Caco-2 (cell line): ENCODE measurements at regions not wholly inside any gene's neighbourhood (a gene's known extent, or its start where the extent isn't known, plus 50 kb on each side); places are given as distances from the start of the nearest gene placed in this dataset.

Experiments used
- BruUV-seq: library from RNA; stranded (reverse); fragments of 400-500 nt; replicated peaks from 2 replicates; lab custom pipeline; 2021; lab: Mats Ljungman, UMichigan
- CTCF ChIA-PET: fragments of 300-600 bp; sonication (Branson Sonifier 250); formaldehyde crosslinking; loops from one replicate; lab custom pipeline; 2022; ENCODE audit warnings: antibody characterized with exemption; lab: Charles Lee
- POLR2A ChIA-PET: fragments of 300-600 bp; sonication (Branson Sonifier 250); formaldehyde crosslinking; loops from one replicate; lab custom pipeline; 2022; ENCODE audit warnings: antibody characterized with exemption; lab: Charles Lee
- DNase-seq, 2 experiments: peaks; one replicate each; pipeline versions ENCODE4 v3.0.0 to v3.0.0-alpha.2; 2020 to 2022
- H3K27me3 ChIP-seq: replicated peaks from 2 replicates; pipeline ENCODE4 v1.6.0; 2011; ENCODE audit warnings: low read length; ENCODE audit not compliant: control insufficient read depth, insufficient read depth
- H3K36me3 ChIP-seq: 2 replicates; pipeline ENCODE4 v1.5.1; 2011; ENCODE audit warnings: low read length; ENCODE audit not compliant: control insufficient read depth, insufficient read depth
- H3K4me1 ChIP-seq: fragments of 250-450 bp; sonication (Bioruptor Pico); 2 replicates; pipeline ENCODE4 v1.5.1; 2020; ENCODE audit warnings: mild to moderate bottlenecking
- H3K4me3 ChIP-seq: 2 replicates; pipeline ENCODE4 v1.5.1; 2011; ENCODE audit warnings: low read depth, mild to moderate bottlenecking, control low read depth, low read length
- H3K9me3 ChIP-seq: fragments of 250-450 bp; sonication (Bioruptor Pico); 2 replicates; pipeline ENCODE4 v1.5.1; 2020; ENCODE audit warnings: mild to moderate bottlenecking, moderate library complexity
- H3K27ac Mint-ChIP-seq: one replicate; pipeline ENCODE4 v1.8.0; 2022; ENCODE audit warnings: mixed read lengths; ENCODE audit not compliant: unreplicated experiment
- H3K27me3 Mint-ChIP-seq: one replicate; pipeline ENCODE4 v1.8.0; 2022; ENCODE audit warnings: mixed read lengths; ENCODE audit not compliant: insufficient read depth, unreplicated experiment
- H3K36me3 Mint-ChIP-seq: one replicate; pipeline ENCODE4 v1.8.0; 2022; ENCODE audit warnings: mild to moderate bottlenecking, mixed read lengths; ENCODE audit not compliant: insufficient read depth, unreplicated experiment
- H3K4me1 Mint-ChIP-seq: one replicate; pipeline ENCODE4 v1.8.0; 2022; ENCODE audit warnings: low read depth, mixed read lengths; ENCODE audit not compliant: unreplicated experiment
- H3K4me3 Mint-ChIP-seq: one replicate; pipeline ENCODE4 v1.8.0; 2022; ENCODE audit warnings: mild to moderate bottlenecking, moderate library complexity, mixed read lengths; ENCODE audit not compliant: unreplicated experiment
- H3K9me3 Mint-ChIP-seq: one replicate; pipeline ENCODE4 v1.8.0; 2022; ENCODE audit warnings: mixed read lengths; ENCODE audit not compliant: unreplicated experiment
- intact Hi-C: fragments of 100-400 bp; cut with micrococcal nuclease; formaldehyde crosslinking; loops from one replicate; pipeline ENCODE4 v1.10.0; 2022; ENCODE audit not compliant: unreplicated experiment
- TF ChIP-seq, protein P1 (sequence below), 2 experiments: fragments of 200-600 bp in 1 of 2; IDR thresholded peaks; 1 replicate in 1 of 2; 2 replicates in 1 of 2; pipeline versions ENCODE4 v1.5.1 to v1.8.0; 2011 to 2022; ENCODE audit warnings: antibody characterized with exemption in 1 of 2, control low read depth in 1 of 2, inconsistent platforms in 1 of 2, low read depth in 1 of 2, low read length in 1 of 2, mild to moderate bottlenecking in 1 of 2, moderate library complexity in 1 of 2; ENCODE audit not compliant: insufficient read depth in 1 of 2, severe bottlenecking in 1 of 2, unreplicated experiment in 1 of 2

DNA sequence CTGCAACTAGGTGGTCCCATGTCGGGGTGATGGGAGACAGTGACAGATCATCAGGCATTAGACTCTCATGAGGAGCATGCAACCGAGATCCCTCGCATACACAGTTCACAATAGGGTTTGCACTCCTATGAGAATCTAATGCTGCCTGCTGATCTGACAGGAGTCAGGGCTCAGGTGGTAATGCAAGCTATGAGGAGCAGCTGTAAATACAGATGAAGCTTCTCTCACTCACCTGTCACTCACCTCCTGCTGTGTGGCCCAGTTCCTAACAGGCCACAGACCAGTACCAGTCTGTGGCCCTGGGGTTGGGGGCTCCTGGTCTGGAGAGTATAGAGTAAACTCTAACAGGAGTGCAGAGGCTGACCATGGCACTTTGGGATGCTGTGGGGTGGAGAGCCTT is 209.2 kb downstream of the DLEU7 start:
- ChIA-PET POLR2A (no interaction called here), CTCF (no interaction called here)
- TF ChIP-seq, protein P1, sequence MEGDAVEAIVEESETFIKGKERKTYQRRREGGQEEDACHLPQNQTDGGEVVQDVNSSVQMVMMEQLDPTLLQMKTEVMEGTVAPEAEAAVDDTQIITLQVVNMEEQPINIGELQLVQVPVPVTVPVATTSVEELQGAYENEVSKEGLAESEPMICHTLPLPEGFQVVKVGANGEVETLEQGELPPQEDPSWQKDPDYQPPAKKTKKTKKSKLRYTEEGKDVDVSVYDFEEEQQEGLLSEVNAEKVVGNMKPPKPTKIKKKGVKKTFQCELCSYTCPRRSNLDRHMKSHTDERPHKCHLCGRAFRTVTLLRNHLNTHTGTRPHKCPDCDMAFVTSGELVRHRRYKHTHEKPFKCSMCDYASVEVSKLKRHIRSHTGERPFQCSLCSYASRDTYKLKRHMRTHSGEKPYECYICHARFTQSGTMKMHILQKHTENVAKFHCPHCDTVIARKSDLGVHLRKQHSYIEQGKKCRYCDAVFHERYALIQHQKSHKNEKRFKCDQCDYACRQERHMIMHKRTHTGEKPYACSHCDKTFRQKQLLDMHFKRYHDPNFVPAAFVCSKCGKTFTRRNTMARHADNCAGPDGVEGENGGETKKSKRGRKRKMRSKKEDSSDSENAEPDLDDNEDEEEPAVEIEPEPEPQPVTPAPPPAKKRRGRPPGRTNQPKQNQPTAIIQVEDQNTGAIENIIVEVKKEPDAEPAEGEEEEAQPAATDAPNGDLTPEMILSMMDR (IDR thresholded peaks at IDR 0.05; ENCODE audit: insufficient read depth in 1 of 2, low read depth in 1 of 2, low read length in 1 of 2, severe bottlenecking in 1 of 2, unreplicated experiment in 1 of 2), result no peak
- H3K4me1 Mint-ChIP-seq, result peaks cover 10% of the 10 kb centered on the region
- no peaks in the 10 kb centered on the region for H3K27me3 Mint-ChIP-seq
- no peaks in the 10 kb centered on the region for H3K9me3 Mint-ChIP-seq
- no peak overlapping the region for H3K4me3 ChIP-seq
- no TSS peak for BruUV-seq
- no peaks in the 10 kb centered on the region for H3K27me3 ChIP-seq
- DNase-seq, result no peak
- H3K36me3 ChIP-seq, result no peaks in the 10 kb centered on the region
- H3K4me1 ChIP-seq, result no peaks in the 10 kb centered on the region
- no peaks in the 10 kb centered on the region for H3K9me3 ChIP-seq
- no peaks in the 10 kb centered on the region for H3K36me3 Mint-ChIP-seq
- H3K27ac Mint-ChIP-seq, result no peak overlapping the region
- intact Hi-C loops, result no loop called here
- H3K4me3 Mint-ChIP-seq, result no peak overlapping the region

DNA sequence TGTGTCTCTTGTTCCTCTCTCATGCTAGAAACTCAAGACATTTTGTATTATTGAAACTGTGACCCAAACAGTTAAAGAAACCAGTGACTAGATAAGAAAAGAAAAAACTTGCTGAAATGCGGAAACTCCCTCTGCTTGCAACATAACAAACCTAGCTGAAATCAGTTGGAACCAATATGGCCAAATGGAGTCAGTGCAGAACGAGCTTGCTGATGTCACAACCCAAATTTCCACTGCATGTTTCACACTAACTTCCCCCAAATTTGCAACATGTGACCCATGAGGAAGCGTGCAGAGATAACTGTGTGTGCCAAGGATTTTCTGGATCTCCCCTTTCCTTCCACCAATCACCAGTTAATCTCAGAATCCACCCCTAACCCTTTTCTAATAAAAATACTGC is 208.0 kb downstream of the DLEU7 start:
- Histone ChIP-seq H3K4me1 (no peaks in the 10 kb centered on the region), H3K4me3 (no peak overlapping the region), H3K9me3 (no peaks in the 10 kb centered on the region), H3K36me3 (no peaks in the 10 kb centered on the region), H3K27me3 (no peaks in the 10 kb centered on the region)
- TF ChIP-seq, protein P1 (IDR thresholded peaks at IDR 0.05; ENCODE audit: insufficient read depth in 1 of 2, low read depth in 1 of 2, low read length in 1 of 2, severe bottlenecking in 1 of 2, unreplicated experiment in 1 of 2), result no peak
- no peaks in the 10 kb centered on the region for H3K9me3 Mint-ChIP-seq
- H3K27ac Mint-ChIP-seq, result peak overlapping the region; percentile 34
- DNase-seq, result no peak
- no peaks in the 10 kb centered on the region for H3K27me3 Mint-ChIP-seq
- CTCF ChIA-PET, result interaction anchor here (0.5 kb wide), 1 partner anchor 166 kb away, joined by 3 read pairs; no protein-coding TSS in a partner anchor
- H3K4me3 Mint-ChIP-seq, result no peak overlapping the region
- intact Hi-C loops, result no loop called here
- no TSS peak for BruUV-seq
- POLR2A ChIA-PET, result no interaction called here
- peaks cover 10% of the 10 kb centered on the region for H3K4me1 Mint-ChIP-seq
- no peaks in the 10 kb centered on the region for H3K36me3 Mint-ChIP-seq

DNA sequence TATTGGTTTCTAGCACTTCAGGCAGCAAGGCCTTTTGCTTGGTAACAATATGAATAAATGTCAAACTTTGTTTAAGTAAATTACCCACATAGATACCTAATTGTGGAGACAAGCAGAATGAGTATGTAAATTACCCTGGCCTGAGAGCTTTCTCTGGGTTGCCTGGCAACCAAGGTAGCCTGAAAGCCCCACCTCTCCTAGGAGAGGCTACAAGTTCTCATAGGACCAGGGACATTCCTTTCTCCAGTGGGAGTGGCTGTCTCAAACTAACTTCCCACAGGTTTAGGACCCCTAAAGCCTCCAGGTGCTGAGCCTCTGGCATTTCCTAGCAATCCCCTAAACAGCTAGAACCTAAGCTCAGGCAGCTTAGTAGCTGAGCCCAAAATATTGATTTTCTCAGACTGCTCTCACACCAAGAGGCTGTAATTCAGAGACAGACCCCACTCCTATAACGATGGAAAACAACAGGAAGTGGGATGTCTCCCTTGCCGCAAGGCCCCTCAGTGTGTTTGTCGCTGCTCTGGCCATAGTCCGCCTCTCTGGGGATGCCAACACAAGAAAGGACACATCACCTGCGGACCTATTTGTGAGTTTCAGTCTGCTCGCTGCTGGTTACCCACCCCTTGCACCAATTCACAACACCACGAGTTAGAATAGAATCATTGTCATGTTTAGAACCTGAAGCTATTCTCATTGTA is 207.3 kb downstream of the DLEU7 start:
- H3K36me3 ChIP-seq, result no peaks in the 10 kb centered on the region
- intact Hi-C loops, result no loop called here
- peaks cover 10% of the 10 kb centered on the region for H3K4me1 Mint-ChIP-seq
- no peaks in the 10 kb centered on the region for H3K9me3 ChIP-seq
- POLR2A ChIA-PET, result no interaction called here
- CTCF ChIA-PET, result interaction anchor here (0.5 kb wide), 1 partner anchor 165 kb away, joined by 3 read pairs; no protein-coding TSS in a partner anchor
- H3K9me3 Mint-ChIP-seq, result no peaks in the 10 kb centered on the region
- H3K4me3 Mint-ChIP-seq, result no peak overlapping the region
- TF ChIP-seq, protein P1 (IDR thresholded peaks at IDR 0.05; ENCODE audit: insufficient read depth in 1 of 2, low read depth in 1 of 2, low read length in 1 of 2, severe bottlenecking in 1 of 2, unreplicated experiment in 1 of 2), result no peak
- no peaks in the 10 kb centered on the region for H3K27me3 Mint-ChIP-seq
- H3K27me3 ChIP-seq, result no peaks in the 10 kb centered on the region
- BruUV-seq, result no TSS peak
- H3K36me3 Mint-ChIP-seq, result no peaks in the 10 kb centered on the region
- H3K4me1 ChIP-seq, result no peaks in the 10 kb centered on the region
- H3K27ac Mint-ChIP-seq, result peak overlapping the region; percentile 34
- no peak overlapping the region for H3K4me3 ChIP-seq
- peak in 1 of 2 experiments; percentile 31 for DNase-seq
